Islet of Langerhans (tissue), 1 donor: ENCODE measurements at regions not wholly inside any gene's neighbourhood (a gene's known extent, or its start where the extent isn't known, plus 50 kb on each side); places are given as distances from the start of the nearest gene placed in this dataset.
"Not testable (repeated sequence)": the region's sequence is repeated elsewhere in the genome, so short reads cannot be mapped to it uniquely, and the experiment has no call there.

Experiments used
- FAIRE-seq: peaks from one replicate; lab custom pipeline; 2011; peaks lifted over from hg19 to GRCh38; lab: Jason Lieb, UNC

GRCh38 chr3:6438031-6438430 lies 422.9 kb upstream of the GRM7 start:
- no peak for FAIRE-seq

- FAIRE-seq, result no peak
Observed at GRCh38 chr3:6439226-6439625, 421.7 kb upstream of the GRM7 start.

DNA sequence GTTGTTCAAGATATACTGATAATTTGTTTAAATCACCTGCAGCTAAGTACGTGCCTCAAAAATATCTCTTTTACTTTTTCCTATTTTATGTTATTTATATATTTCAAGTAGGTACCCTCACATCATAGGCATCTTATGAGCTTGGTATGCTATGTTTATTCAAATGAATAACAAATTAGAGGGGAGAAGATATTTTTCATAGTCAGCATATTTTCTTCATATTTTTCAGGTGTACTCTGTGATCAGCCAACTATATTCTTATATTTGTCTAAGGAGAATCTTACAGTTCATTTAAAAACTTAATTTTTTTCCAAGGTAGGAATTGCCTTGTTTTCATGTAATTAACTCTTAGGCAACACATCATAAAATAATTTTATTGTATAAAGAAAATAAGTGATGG lies 421.1 kb upstream of the GRM7 start:
- FAIRE-seq, result no peak

GRCh38 chr3:6444888-6445658 lies 415.8 kb upstream of the GRM7 start:
- FAIRE-seq, result no peak

DNA sequence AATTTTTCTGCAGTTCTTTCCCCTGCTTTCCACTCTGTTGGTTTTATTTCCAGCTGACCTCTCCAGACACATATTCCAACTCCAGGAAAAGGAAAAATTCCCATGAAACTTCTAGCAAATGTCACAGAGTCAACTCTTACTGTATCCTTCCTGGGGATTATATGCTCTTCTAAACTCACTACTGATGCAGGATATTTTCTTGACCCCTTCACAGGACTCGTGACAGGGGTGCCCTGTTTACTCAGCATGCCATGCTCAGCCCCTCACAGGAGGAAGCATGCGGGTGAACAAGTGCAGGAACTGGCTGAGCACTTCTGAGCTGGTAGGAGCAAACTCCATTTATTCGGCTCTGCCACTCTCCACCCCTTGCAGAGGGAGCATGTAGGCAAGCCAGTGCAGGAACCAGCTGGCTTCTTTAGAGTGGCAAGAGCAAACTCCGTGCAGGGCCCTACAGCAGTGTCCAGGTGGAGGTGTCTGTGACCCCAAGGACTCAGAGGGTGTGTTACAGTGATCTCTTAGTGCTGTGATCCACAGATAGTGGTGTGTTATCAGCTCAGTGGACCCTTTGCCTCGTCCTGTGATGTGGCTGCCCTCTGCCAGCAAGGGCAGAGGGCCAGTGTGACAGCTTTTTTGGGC lies 413.6 kb upstream of the GRM7 start:
- FAIRE-seq, result no peak

- no peak for FAIRE-seq
Observed at GRCh38 chr3:6448011-6448410, 412.9 kb upstream of the GRM7 start.

DNA sequence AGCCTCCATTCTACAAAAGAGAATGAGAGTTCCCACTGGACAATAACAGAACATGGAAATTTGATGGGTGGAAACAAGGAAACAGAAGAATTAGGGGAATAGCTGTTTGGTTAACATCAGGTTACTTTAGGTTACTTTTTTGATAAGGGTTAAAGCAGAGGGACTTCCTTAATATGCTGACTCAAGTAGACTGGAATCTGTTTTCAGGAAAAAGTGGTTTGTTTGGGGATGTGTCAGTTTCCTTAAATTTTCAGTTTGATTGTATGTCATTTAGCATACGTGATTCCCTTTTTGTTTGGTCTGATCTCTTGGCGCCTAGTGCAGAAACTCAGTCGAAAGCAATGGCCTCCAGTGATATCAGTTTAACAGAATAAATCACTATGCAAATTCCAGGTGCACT lies 411.8 kb upstream of the GRM7 start:
- FAIRE-seq, result no peak

- no peak for FAIRE-seq
Observed at GRCh38 chr3:6452974-6453373, 407.9 kb upstream of the GRM7 start.

DNA sequence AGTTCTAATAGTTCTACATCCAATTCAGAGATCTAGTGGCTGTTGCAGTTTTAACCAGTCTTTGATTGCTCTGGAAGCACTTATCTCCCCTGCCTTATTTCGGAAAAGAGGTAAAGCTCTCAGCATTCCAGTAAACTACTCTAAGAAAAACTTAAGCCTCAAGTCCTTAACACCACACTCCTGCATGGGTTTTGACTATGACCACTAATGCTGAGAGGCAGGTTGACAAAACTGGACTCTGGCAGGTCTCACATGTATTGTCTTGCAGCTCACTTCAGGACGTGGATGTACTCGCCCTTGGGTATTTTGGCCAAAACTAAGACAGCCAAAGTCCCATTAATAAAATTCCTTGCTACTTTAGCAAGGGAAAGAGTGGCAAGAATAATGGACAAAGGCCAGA lies 405.9 kb upstream of the GRM7 start:
- no peak for FAIRE-seq

DNA sequence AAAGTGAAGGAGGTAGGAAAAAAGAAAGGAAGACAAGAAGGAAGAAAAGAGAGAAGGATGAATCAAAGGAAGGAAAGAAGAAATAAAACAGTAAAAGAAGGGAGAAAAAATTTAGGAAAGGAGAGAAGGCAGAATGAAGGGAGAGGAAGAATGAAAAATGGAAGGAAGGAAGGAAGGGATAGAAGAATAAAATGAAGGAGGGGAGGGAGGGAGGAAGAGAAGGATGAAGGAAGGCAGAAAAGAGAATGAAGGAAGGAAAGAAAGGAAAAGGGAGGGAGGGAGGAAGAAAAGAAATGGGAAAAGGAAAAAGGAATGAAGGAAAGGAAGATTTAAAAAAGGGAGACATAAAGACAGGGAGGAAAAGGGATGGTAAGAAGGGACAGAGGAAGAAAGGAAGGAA lies 393.7 kb upstream of the GRM7 start:
- no peak for FAIRE-seq

DNA sequence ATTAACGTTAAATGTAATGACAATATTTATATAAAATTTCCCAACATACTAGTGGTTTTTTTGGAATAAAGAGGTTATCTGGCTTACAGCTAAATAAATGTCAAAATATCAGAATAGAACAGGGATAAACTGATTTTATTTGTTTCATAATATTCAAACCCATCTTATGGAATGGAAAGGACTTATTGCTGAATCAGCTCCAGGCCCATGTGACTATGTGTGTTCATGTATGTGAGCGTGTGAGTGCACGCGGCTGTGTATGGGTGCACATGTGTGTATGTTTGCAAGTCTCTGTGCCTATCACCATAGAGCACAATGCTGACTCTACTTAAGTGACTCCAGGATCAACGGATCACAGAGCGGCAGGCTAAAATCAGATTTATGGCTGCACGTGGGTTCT lies 392.3 kb upstream of the GRM7 start:
- FAIRE-seq, result no peak

DNA sequence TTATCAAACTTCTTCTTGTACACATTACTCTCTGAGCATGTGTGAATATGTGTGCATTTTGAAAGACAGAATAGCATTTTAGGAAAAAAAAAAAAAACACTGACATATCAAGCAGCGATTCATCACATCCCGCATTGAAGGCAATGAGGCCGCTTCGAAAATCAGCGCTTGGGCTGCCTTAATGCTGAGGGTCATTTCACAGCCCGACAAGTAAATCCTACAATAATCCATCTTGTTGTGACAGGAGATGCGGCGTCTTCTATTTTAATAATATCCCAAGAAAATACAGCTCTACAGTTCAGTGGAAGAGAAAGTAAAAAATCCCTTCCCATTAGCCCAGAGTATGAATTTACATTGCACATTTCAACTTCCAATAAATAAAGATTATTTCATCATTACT lies 389.2 kb upstream of the GRM7 start:
- FAIRE-seq, result no peak

- FAIRE-seq, result not testable (repeated sequence)
Observed at GRCh38 chr3:6490487-6491327, 370.2 kb upstream of the GRM7 start.

DNA sequence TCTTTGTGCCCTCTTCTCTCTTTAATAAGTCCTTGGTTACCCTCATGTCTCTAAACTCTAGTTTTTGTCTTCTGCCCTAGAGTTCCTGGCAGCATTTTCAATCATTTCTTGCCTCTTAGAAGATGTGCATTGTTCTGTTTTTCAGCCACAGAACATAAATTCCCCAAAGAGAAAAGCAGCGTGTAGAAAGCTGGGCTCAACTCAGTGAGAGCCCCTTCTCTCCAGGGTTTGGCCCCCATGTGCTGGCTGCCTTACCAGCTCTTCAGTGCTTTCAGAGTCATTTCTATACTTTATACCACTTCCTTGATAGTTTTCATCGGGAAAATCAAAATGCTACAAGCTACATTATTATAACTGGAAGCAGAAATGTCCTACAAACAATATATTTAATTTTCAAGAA lies 369.1 kb upstream of the GRM7 start:
- no peak for FAIRE-seq

DNA sequence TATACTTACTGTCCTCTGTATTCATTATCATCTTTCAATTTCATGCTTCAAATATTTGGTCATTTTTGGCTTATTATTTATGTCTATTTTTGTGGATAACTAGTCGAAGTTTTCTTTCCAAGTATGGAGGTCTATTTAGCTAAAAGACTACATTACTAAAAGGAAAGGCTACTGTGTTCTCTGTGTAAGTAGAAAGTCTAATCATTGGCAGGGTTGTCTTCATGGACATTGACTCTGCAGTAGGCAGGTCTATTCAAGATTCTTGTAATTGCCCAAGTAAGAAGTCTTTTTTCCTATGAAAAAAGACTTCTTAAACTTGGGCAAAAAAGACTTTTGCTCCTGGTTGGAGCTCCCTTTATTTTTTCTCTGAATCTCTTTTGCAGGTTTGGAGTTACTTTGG lies 368.6 kb upstream of the GRM7 start:
- no peak for FAIRE-seq

DNA sequence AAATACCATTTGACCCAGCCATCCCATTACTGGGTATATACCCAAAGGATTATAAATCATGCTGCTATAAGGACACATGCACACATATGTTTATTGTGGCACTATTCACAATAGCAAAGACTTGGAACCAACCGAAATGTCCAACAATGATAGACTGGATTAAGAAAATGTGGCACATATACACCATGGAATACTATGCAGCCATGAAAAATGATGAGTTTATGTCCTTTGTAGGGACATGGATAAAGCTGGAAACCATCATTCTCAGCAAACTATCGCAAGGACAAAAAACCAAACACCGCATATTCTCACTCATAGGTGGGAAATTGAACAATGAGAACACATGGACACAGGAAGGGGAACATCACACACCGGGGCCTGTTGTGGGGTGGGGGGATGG lies 362.0 kb upstream of the GRM7 start:
- FAIRE-seq, result not testable (repeated sequence)

DNA sequence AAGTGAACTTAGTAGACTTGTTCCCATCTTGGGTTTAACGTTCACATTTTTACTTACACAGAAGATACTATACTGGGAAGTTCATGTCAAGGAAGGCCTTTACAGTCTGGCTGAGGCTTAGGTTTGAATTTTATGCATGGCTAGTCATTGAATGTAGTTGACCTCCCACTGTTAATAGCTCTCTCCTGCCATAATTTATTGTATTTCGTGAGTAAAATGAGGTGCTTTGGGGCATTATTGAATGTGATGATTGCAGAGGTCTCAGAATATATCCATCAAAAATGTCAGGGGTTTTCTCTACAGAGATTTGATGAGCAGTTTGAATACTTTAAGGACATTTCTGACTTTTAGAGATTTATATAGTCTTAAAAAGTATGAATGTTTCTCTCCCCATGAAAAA lies 356.6 kb upstream of the GRM7 start:
- FAIRE-seq, result no peak

GRCh38 chr3:6504834-6505233 lies 356.1 kb upstream of the GRM7 start:
- no peak for FAIRE-seq

DNA sequence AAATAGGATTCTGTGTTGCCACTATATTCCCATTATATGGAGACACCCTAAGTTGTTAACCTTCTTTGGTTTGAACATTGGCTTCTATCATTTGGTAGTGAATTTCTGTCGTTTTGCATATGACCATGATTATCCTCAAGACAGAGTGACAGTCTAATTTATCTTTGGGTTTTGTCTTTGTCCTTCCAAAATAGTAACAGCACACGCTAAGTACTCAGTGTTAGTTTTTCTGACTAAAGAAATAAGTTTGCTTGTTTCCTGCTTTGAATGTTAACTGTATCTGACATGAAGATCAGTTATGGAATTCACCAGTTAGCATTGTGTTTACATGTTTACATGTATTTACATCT lies 352.5 kb upstream of the GRM7 start:
- no peak for FAIRE-seq

DNA sequence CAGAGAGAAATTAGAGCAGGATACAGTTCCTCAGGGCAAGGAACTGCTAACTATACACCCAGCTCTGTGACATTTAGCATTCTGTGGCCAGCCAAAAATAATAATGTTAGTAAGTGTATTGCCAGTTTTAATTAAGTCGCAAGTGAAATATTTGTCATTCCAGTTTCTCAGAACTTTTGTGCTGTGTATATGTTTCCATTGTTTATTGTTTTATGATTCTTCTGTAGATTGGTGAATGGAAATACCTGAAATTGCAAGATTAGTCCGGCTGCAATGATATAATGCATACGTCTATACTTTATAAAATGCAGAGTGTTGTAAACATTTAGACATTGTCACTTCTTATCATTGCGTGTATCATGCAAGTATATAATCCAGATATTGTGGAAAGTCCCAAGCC lies 351.3 kb upstream of the GRM7 start:
- no peak for FAIRE-seq

DNA sequence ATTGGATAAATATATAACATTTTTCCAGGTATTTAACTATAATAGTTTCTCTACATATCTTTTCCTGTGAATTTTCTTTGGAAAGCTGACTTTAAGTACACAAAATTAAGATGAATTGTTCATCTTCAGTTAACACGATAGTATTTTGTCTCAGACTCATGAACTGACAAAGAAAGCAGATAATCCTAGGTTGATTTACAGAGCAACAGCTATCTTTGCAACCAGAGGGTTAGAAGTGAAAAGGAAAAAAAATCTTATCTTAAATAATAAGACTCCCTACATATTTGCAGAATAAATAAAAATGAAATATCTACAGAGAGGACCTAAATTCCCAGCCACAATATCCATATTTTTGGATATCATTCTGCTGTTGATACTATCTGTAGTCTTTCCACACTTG lies 350.2 kb upstream of the GRM7 start:
- no peak for FAIRE-seq

- FAIRE-seq, result no peak
Observed at GRCh38 chr3:6512172-6512800, 348.6 kb upstream of the GRM7 start.

DNA sequence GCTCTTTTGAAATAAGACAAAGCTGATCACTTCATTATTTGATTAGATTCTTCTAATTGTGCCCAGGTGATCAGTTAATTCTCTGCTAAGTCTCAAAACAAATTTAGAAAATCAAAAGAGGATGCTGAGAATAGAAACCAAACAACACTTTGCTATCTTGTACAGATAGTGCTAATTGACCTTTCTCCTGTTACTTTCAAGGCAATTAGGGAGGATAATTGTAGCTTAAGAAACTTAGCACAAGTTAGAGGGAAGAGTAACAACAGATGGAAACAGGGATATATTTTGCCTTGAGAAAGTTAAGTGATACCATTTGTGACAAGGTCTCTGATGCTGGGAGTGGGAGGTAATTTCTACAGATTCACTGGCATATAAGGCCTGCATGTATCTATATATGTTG lies 344.8 kb upstream of the GRM7 start:
- no peak for FAIRE-seq
